ENCODE measurements at regions not wholly inside any gene's neighbourhood (a gene's known extent, or its start where the extent isn't known, plus 50 kb on each side); places are given as distances from the start of the nearest gene placed in this dataset.

GRCh38 chr9:118522093-118523028, 818.2 kb downstream of the TLR4 start:
- Histone ChIP-seq H3K27me3 (ENCODE audit: control insufficient read depth in 1 of 2, insufficient read depth in 2 of 2, low read length in 2 of 2) (no peaks in the 10 kb centered on the region), H3K27ac (ENCODE audit: low read depth, low read length) (no peak overlapping the region), H3K36me3 (ENCODE audit: insufficient read depth, low read length) (no peaks in the 10 kb centered on the region), H3K9ac (ENCODE audit: low read length) (no peak overlapping the region), H3K4me1 (ENCODE audit: insufficient read depth, low read length) (no peaks in the 10 kb centered on the region), H3K9me3 (ENCODE audit: low read length) (no peaks in the 10 kb centered on the region), H3K4me3 (ENCODE audit: low read depth in 1 of 2, low read length in 2 of 2) (no peak overlapping the region)

DNA sequence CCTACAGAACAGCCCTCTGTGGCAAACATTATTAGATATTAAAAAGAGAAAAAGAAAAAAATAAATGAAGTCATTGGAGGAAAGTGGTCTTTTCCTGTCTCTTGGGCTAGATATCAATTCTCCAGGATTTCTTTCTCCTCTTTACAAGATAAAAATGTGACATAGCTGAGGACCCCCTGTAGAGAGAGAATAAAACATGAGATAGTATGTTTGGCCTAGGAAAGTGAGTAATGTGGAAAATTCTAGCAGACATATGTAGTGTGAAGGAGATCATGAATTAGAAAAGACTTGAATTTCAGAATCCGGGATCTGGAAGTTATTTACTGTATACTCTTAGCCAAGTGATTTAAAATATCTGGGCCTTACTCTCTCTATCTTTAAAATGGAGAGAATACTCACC, 823.1 kb downstream of the TLR4 start:
- H3K9me3 ChIP-seq (ENCODE audit: low read length): no peaks in the 10 kb centered on the region
- H3K9ac ChIP-seq (ENCODE audit: low read length): no peak overlapping the region
- H3K36me3 ChIP-seq (ENCODE audit: insufficient read depth, low read length): no peaks in the 10 kb centered on the region
- no peak overlapping the region for H3K27ac ChIP-seq (ENCODE audit: low read depth, low read length)
- no peaks in the 10 kb centered on the region for H3K4me1 ChIP-seq (ENCODE audit: insufficient read depth, low read length)
- no peak overlapping the region for H3K4me3 ChIP-seq (ENCODE audit: low read depth in 1 of 2, low read length in 2 of 2)
- H3K27me3 ChIP-seq (ENCODE audit: control insufficient read depth in 1 of 2, insufficient read depth in 2 of 2, low read length in 2 of 2): no peaks in the 10 kb centered on the region

- H3K4me1 ChIP-seq (ENCODE audit: insufficient read depth, low read length): no peaks in the 10 kb centered on the region
- no peak overlapping the region for H3K4me3 ChIP-seq (ENCODE audit: low read depth in 1 of 2, low read length in 2 of 2)
- no peaks in the 10 kb centered on the region for H3K27me3 ChIP-seq (ENCODE audit: control insufficient read depth in 1 of 2, insufficient read depth in 2 of 2, low read length in 2 of 2)
- H3K9me3 ChIP-seq (ENCODE audit: low read length): no peaks in the 10 kb centered on the region
- H3K27ac ChIP-seq (ENCODE audit: low read depth, low read length): no peak overlapping the region
- no peak overlapping the region for H3K9ac ChIP-seq (ENCODE audit: low read length)
- H3K36me3 ChIP-seq (ENCODE audit: insufficient read depth, low read length): no peaks in the 10 kb centered on the region
These were observed 825.0 kb downstream of the TLR4 start for GRCh38 chr9:118529210-118529609.

- Histone ChIP-seq H3K4me1 (ENCODE audit: insufficient read depth, low read length) (no peaks in the 10 kb centered on the region), H3K27me3 (ENCODE audit: control insufficient read depth in 1 of 2, insufficient read depth in 2 of 2, low read length in 2 of 2) (no peaks in the 10 kb centered on the region), H3K9me3 (ENCODE audit: low read length) (no peaks in the 10 kb centered on the region), H3K4me3 (ENCODE audit: low read depth in 1 of 2, low read length in 2 of 2) (no peak overlapping the region), H3K27ac (ENCODE audit: low read depth, low read length) (no peak overlapping the region), H3K36me3 (ENCODE audit: insufficient read depth, low read length) (no peaks in the 10 kb centered on the region), H3K9ac (ENCODE audit: low read length) (no peak overlapping the region)
These were observed 825.5 kb downstream of the TLR4 start for GRCh38 chr9:118529624-118530214.

- H3K9me3 ChIP-seq (ENCODE audit: low read length): no peaks in the 10 kb centered on the region
- H3K36me3 ChIP-seq (ENCODE audit: insufficient read depth, low read length): no peaks in the 10 kb centered on the region
- H3K27me3 ChIP-seq (ENCODE audit: control insufficient read depth in 1 of 2, insufficient read depth in 2 of 2, low read length in 2 of 2): no peaks in the 10 kb centered on the region
- no peaks in the 10 kb centered on the region for H3K4me1 ChIP-seq (ENCODE audit: insufficient read depth, low read length)
- no peak overlapping the region for H3K27ac ChIP-seq (ENCODE audit: low read depth, low read length)
- H3K4me3 ChIP-seq (ENCODE audit: low read depth in 1 of 2, low read length in 2 of 2): no peak overlapping the region
- H3K9ac ChIP-seq (ENCODE audit: low read length): no peak overlapping the region
These were observed 828.4 kb downstream of the TLR4 start for GRCh38 chr9:118532592-118532991.

GRCh38 chr9:118533101-118533500, 828.9 kb downstream of the TLR4 start:
- H3K27me3 ChIP-seq (ENCODE audit: control insufficient read depth in 1 of 2, insufficient read depth in 2 of 2, low read length in 2 of 2): no peaks in the 10 kb centered on the region
- H3K9me3 ChIP-seq (ENCODE audit: low read length): no peaks in the 10 kb centered on the region
- H3K27ac ChIP-seq (ENCODE audit: low read depth, low read length): no peak overlapping the region
- H3K9ac ChIP-seq (ENCODE audit: low read length): no peak overlapping the region
- H3K4me1 ChIP-seq (ENCODE audit: insufficient read depth, low read length): no peaks in the 10 kb centered on the region
- no peaks in the 10 kb centered on the region for H3K36me3 ChIP-seq (ENCODE audit: insufficient read depth, low read length)
- H3K4me3 ChIP-seq (ENCODE audit: low read depth in 1 of 2, low read length in 2 of 2): no peak overlapping the region

- Histone ChIP-seq H3K36me3 (ENCODE audit: insufficient read depth, low read length) (no peaks in the 10 kb centered on the region), H3K27ac (ENCODE audit: low read depth, low read length) (no peak overlapping the region), H3K4me3 (ENCODE audit: low read depth in 1 of 2, low read length in 2 of 2) (no peak overlapping the region), H3K9me3 (ENCODE audit: low read length) (no peaks in the 10 kb centered on the region), H3K9ac (ENCODE audit: low read length) (no peak overlapping the region), H3K27me3 (ENCODE audit: control insufficient read depth in 1 of 2, insufficient read depth in 2 of 2, low read length in 2 of 2) (no peaks in the 10 kb centered on the region), H3K4me1 (ENCODE audit: insufficient read depth, low read length) (no peaks in the 10 kb centered on the region)
These were observed 829.6 kb downstream of the TLR4 start for GRCh38 chr9:118533850-118534249.

DNA sequence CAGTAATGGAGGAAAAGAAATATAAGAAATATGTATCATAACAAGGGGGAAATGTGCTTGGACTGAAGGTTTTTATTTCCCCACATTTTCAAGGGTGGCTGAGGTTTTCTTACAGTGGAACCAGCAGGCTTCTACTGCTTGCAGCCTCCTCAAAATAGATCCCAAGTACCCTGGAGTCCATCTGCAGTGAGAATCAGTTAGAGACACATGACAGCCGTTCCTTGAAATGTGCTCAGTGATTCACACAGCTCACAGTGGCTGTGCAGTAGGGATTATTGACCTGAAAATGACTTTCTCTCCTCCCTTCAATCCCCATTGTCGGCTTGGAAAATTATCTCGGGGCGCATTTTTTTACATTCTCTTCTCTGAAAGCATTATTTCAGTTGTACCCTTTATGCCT, 832.0 kb downstream of the TLR4 start:
- H3K4me1 ChIP-seq (ENCODE audit: insufficient read depth, low read length): no peaks in the 10 kb centered on the region
- H3K27ac ChIP-seq (ENCODE audit: low read depth, low read length): no peak overlapping the region
- H3K36me3 ChIP-seq (ENCODE audit: insufficient read depth, low read length): no peaks in the 10 kb centered on the region
- H3K9ac ChIP-seq (ENCODE audit: low read length): no peak overlapping the region
- no peaks in the 10 kb centered on the region for H3K9me3 ChIP-seq (ENCODE audit: low read length)
- H3K27me3 ChIP-seq (ENCODE audit: control insufficient read depth in 1 of 2, insufficient read depth in 2 of 2, low read length in 2 of 2): no peaks in the 10 kb centered on the region
- no peak overlapping the region for H3K4me3 ChIP-seq (ENCODE audit: low read depth in 1 of 2, low read length in 2 of 2)

DNA sequence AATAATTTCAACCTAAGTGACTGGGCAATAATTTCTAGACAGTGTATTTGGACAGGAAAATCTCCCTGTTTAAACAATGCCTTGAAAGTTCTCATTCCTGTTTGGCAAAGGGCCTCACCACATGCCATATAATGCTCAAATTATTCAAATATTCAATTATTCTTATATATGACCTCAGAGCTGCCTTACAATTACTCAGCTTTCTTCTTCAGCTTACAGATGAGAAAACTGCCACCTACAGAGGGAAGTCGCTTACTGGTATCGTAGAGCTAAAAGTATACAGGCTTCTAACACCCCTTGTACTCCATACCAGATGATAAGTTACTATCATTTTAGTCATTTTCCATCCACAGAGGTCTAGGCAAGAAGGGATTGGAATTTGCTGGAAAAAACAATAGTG, 830.3 kb downstream of the BRINP1 start:
- no peaks in the 10 kb centered on the region for H3K36me3 ChIP-seq (ENCODE audit: insufficient read depth, low read length)
- no peak overlapping the region for H3K9ac ChIP-seq (ENCODE audit: low read length)
- H3K4me3 ChIP-seq (ENCODE audit: low read depth in 1 of 2, low read length in 2 of 2): no peak overlapping the region
- no peaks in the 10 kb centered on the region for H3K9me3 ChIP-seq (ENCODE audit: low read length)
- no peak overlapping the region for H3K27ac ChIP-seq (ENCODE audit: low read depth, low read length)
- no peaks in the 10 kb centered on the region for H3K4me1 ChIP-seq (ENCODE audit: insufficient read depth, low read length)
- H3K27me3 ChIP-seq (ENCODE audit: control insufficient read depth in 1 of 2, insufficient read depth in 2 of 2, low read length in 2 of 2): no peaks in the 10 kb centered on the region

DNA sequence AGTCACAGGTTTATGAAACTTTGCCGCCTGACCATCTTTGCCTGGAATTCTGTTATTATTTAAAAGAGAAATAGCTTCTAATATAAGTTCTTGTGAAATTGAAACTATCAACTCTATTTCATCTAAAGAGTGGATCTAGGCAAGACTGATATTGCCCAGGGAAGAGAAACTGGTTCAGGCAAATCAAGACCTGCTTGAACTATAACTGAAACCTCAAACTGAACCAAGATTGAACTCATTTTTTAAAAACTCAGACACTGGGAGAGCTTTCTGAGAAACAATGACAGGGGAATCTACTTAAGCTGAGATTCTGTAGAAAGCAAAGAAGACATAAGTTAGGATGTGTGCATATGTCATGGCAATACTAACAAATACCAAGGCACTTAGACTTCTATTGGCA, 815.8 kb downstream of the BRINP1 start:
- Histone ChIP-seq H3K27ac (ENCODE audit: low read depth, low read length) (no peak overlapping the region), H3K9me3 (ENCODE audit: low read length) (no peaks in the 10 kb centered on the region), H3K36me3 (ENCODE audit: insufficient read depth, low read length) (no peaks in the 10 kb centered on the region), H3K9ac (ENCODE audit: low read length) (no peak overlapping the region), H3K27me3 (ENCODE audit: control insufficient read depth in 1 of 2, insufficient read depth in 2 of 2, low read length in 2 of 2) (no peaks in the 10 kb centered on the region), H3K4me3 (ENCODE audit: low read depth in 1 of 2, low read length in 2 of 2) (no peak overlapping the region), H3K4me1 (ENCODE audit: insufficient read depth, low read length) (no peaks in the 10 kb centered on the region)

DNA sequence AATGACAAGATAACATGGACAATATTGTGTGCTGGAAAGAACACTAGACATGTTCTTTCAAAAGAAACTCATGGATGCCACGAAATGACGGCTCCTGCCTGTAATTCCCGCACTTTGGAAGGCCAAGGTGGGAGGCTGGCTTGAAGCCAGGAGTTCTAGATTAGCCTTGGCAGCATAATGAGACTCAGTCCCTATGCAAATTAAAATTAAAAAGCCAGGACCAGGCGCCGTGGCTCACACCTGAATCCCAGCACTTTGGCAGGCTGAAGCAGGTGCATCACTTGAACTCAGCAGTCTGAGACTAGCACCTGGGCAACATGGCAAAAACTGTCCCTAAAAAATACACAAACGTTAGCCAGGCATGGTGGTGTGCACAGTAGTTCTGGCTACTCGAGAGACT, 814.2 kb downstream of the BRINP1 start:
- Histone ChIP-seq H3K9me3 (ENCODE audit: low read length) (no peaks in the 10 kb centered on the region), H3K4me3 (ENCODE audit: low read depth in 1 of 2, low read length in 2 of 2) (no peak overlapping the region), H3K36me3 (ENCODE audit: insufficient read depth, low read length) (no peaks in the 10 kb centered on the region), H3K27me3 (ENCODE audit: control insufficient read depth in 1 of 2, insufficient read depth in 2 of 2, low read length in 2 of 2) (no peaks in the 10 kb centered on the region), H3K27ac (ENCODE audit: low read depth, low read length) (no peak overlapping the region), H3K4me1 (ENCODE audit: insufficient read depth, low read length) (no peaks in the 10 kb centered on the region), H3K9ac (ENCODE audit: low read length) (no peak overlapping the region)

DNA sequence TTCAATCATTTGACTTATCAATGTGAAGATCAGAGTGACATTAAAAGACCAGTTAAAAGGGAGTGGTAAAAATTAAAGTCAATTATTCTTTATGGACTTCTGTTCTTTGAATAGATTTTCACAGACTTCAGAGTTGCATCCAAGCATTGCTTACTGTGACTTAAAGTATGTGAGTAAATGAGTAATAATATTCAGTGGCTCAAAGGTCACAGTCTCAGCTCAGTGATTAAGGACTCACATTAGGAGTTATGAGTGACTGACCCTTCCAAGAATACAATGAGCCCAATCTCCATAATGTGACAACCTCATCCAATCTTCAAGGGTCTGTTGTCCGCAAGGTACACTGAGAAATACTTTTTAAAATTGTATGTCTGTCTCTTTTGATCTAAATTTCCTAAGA, 811.2 kb downstream of the BRINP1 start:
- Histone ChIP-seq H3K27ac (ENCODE audit: low read depth, low read length) (no peak overlapping the region), H3K27me3 (ENCODE audit: control insufficient read depth in 1 of 2, insufficient read depth in 2 of 2, low read length in 2 of 2) (no peaks in the 10 kb centered on the region), H3K36me3 (ENCODE audit: insufficient read depth, low read length) (no peaks in the 10 kb centered on the region), H3K9me3 (ENCODE audit: low read length) (no peaks in the 10 kb centered on the region), H3K4me3 (ENCODE audit: low read depth in 1 of 2, low read length in 2 of 2) (no peak overlapping the region), H3K9ac (ENCODE audit: low read length) (no peak overlapping the region), H3K4me1 (ENCODE audit: insufficient read depth, low read length) (no peaks in the 10 kb centered on the region)

Data from muscle layer of colon (tissue), 2 donors.